Endodermal cell (in vitro differentiated cells): ENCODE measurements at regions not wholly inside any gene's neighbourhood (a gene's known extent, or its start where the extent isn't known, plus 50 kb on each side); places are given as distances from the start of the nearest gene placed in this dataset.

ENCODE experiments used
- DNase-seq: peaks from one replicate; pipeline ENCODE4 v3.0.0-alpha.2; 2017
- H3K27ac ChIP-seq: 2 replicates; pipeline ENCODE4 v1.5.1; 2013; ENCODE audit warnings: mild to moderate bottlenecking, low read depth, low read length, moderate library complexity
- H3K27me3 ChIP-seq: 2 replicates; pipeline ENCODE4 v1.6.1; 2013; ENCODE audit warnings: mild to moderate bottlenecking, low read length, moderate library complexity; ENCODE audit not compliant: insufficient read depth, control insufficient read depth, poor library complexity, severe bottlenecking
- H3K36me3 ChIP-seq: 2 replicates; pipeline ENCODE4 v1.7.0; 2013; ENCODE audit warnings: mild to moderate bottlenecking, low read length, moderate library complexity; ENCODE audit not compliant: control insufficient read depth, insufficient read depth
- H3K4me1 ChIP-seq: one replicate; pipeline ENCODE4 v1.7.0; 2013; ENCODE audit warnings: low read length; ENCODE audit not compliant: control insufficient read depth, insufficient read depth
- H3K4me3 ChIP-seq: 2 replicates; pipeline ENCODE4 v1.5.1; 2013; ENCODE audit warnings: mild to moderate bottlenecking, low read length, moderate library complexity
- H3K9ac ChIP-seq: 2 replicates; pipeline ENCODE4 v1.6.1; 2013; ENCODE audit warnings: mild to moderate bottlenecking, low read length, moderate library complexity; ENCODE audit not compliant: poor library complexity, severe bottlenecking; ENCODE audit errors: extremely low read depth
- H3K9me3 ChIP-seq: 2 replicates; pipeline ENCODE4 v1.6.1; 2013; ENCODE audit warnings: mild to moderate bottlenecking, low read length, moderate library complexity; ENCODE audit not compliant: control insufficient read depth
- H3K27ac Mint-ChIP-seq: 2 replicates; pipeline ENCODE4 v1.8.0; 2020; ENCODE audit warnings: mixed read lengths
- H3K27me3 Mint-ChIP-seq: 2 replicates; pipeline ENCODE4 v1.8.0; 2021; ENCODE audit warnings: mild to moderate bottlenecking, mixed read lengths; ENCODE audit not compliant: insufficient read depth
- H3K36me3 Mint-ChIP-seq: 2 replicates; pipeline ENCODE4 v1.8.0; 2020; ENCODE audit warnings: low read depth, mixed read lengths
- H3K4me1 Mint-ChIP-seq: 2 replicates; pipeline ENCODE4 v1.8.0; 2020; ENCODE audit warnings: mixed read lengths
- H3K4me3 Mint-ChIP-seq: 2 replicates; pipeline ENCODE4 v1.8.0; 2020; ENCODE audit warnings: mild to moderate bottlenecking, moderate library complexity, mixed read lengths
- H3K9me3 Mint-ChIP-seq: 2 replicates; pipeline ENCODE4 v1.8.0; 2020; ENCODE audit warnings: mild to moderate bottlenecking, mixed read lengths
- CTCF ChIP-seq: fragments of 200-600 bp; sonication (generic); conservative IDR thresholded peaks from 2 replicates; pipeline ENCODE4 v1.5.0; 2021; ENCODE audit warnings: antibody characterized with exemption, mild to moderate bottlenecking
- WGBS, 2 experiments: methylation state at CpG; one replicate each; pipeline versions ENCODE4 v1.1.5 to v1.1.7; 2013; ENCODE audit warnings: missing lambda C conversion rate in 2 of 2, mixed read lengths in 1 of 2; ENCODE audit not compliant: insufficient coverage in 1 of 2, insufficient read length in 1 of 2; 5-methylcytosine and 5-hydroxymethylcytosine counted together

DNA sequence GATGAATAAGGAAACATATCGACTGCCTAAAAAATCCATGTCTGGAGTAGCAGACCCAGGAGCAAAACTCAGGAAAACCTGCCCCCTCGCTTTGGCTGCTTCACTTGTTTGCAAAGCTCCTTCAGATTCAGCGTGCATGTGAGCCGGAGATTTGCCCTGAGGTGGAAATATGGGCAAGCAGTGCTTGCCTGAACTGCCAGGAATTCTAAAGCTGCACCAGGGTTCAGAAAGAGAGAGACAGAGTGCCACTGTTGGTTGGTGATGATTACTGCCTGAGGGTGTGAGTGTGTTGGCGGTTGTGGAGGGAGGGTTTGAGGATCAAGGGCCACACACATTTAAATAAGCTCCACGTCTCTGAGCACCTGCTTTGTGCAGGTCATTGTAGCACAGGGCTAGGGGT, 139.6 kb upstream of the RGPD4 start:
- Histone ChIP-seq H3K36me3 (no peaks in the 10 kb centered on the region), H3K27ac (no peak overlapping the region), H3K9ac (no peak overlapping the region), H3K4me3 (no peak overlapping the region), H3K27me3 (no peaks in the 10 kb centered on the region), H3K9me3 (no peaks in the 10 kb centered on the region), H3K4me1 (no peaks in the 10 kb centered on the region)
- Mint-ChIP-seq H3K27ac (no peak overlapping the region), H3K36me3 (no peaks in the 10 kb centered on the region), H3K9me3 (no peaks in the 10 kb centered on the region), H3K27me3 (no peaks in the 10 kb centered on the region), H3K4me3 (no peak overlapping the region), H3K4me1 (peaks cover 7% of the 10 kb centered on the region)
- DNase-seq: no peak
- WGBS, 2 experiments: 82 to 88% methylated on average over 2 to 6 of the region's 6 CpGs
- no peak for TF ChIP-seq CTCF

DNA sequence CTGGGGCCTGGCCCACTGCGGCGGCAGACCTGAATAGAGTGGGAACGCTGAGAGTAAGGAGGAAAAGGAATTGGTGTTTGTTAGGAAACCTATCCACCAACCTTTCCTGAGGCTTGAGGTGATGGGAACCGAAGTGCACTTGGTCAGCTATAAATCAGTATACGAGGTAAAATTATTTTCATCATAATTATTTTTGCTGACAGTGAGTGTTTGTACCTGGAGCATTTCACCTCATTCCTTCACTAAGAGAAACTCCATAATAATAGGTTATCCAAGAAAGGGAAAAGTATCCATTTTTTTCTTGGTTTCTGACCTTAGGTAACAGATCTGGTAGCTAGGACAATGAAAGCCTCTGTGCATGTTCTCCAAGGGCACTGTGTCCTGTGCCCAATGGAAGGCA, 138.6 kb upstream of the RGPD4 start:
- Histone ChIP-seq H3K4me3 (no peak overlapping the region), H3K27ac (no peak overlapping the region), H3K4me1 (no peaks in the 10 kb centered on the region), H3K36me3 (no peaks in the 10 kb centered on the region), H3K9me3 (no peaks in the 10 kb centered on the region), H3K9ac (no peak overlapping the region), H3K27me3 (no peaks in the 10 kb centered on the region)
- TF ChIP-seq CTCF: no peak
- Mint-ChIP-seq H3K27me3 (no peaks in the 10 kb centered on the region), H3K4me1 (peaks cover 6% of the 10 kb centered on the region), H3K4me3 (no peak overlapping the region), H3K9me3 (no peaks in the 10 kb centered on the region), H3K36me3 (no peaks in the 10 kb centered on the region), H3K27ac (no peak overlapping the region)
- WGBS, 2 experiments: 97% methylated on average over 5 of the region's 5 CpGs; no CpG with 5 or more reads in 1 of the 2 experiments
- no peak for DNase-seq

- 97 to 100% methylated on average over 1 to 3 of the region's 3 CpGs for WGBS, 2 experiments
- Mint-ChIP-seq H3K4me3 (no peak overlapping the region), H3K27ac (no peak overlapping the region), H3K27me3 (no peaks in the 10 kb centered on the region), H3K4me1 (no peaks in the 10 kb centered on the region), H3K36me3 (no peaks in the 10 kb centered on the region), H3K9me3 (no peaks in the 10 kb centered on the region)
- H3K27ac ChIP-seq: no peak overlapping the region
- no peaks in the 10 kb centered on the region for H3K9me3 ChIP-seq
- no peak for DNase-seq
- TF ChIP-seq CTCF: no peak
- no peaks in the 10 kb centered on the region for H3K4me1 ChIP-seq
- H3K9ac ChIP-seq: no peak overlapping the region
- no peaks in the 10 kb centered on the region for H3K36me3 ChIP-seq
- no peaks in the 10 kb centered on the region for H3K27me3 ChIP-seq
- no peak overlapping the region for H3K4me3 ChIP-seq
These were observed 133.1 kb upstream of the RGPD4 start for GRCh38 chr2:107693604-107694003.
